ENCODE measurements at regions not wholly inside any gene's neighbourhood (a gene's known extent, or its start where the extent isn't known, plus 50 kb on each side); places are given as distances from the start of the nearest gene placed in this dataset.

- Histone ChIP-seq H3K9me3 (replicated peaks; ENCODE audit: control insufficient read depth, insufficient read depth, low read length) (no peaks in the 10 kb centered on the region; the same call in 2 of the 3 replicates), H3K79me2 (ENCODE audit: control insufficient read depth, insufficient read depth, low read length) (no peaks in the 10 kb centered on the region), H4K20me1 (ENCODE audit: control insufficient read depth, insufficient read depth) (no peaks in the 10 kb centered on the region), H3K4me1 (ENCODE audit: control insufficient read depth, insufficient read depth, low read length) (no peaks in the 10 kb centered on the region), H3K27me3 (replicated peaks in 1 of 2; ENCODE audit: control insufficient read depth in 2 of 2, insufficient read depth in 2 of 2, low read length in 1 of 2) (no peaks in the 10 kb centered on the region), H3K4me2 (ENCODE audit: control insufficient read depth, insufficient read depth) (no peak overlapping the region), H3K36me3 (ENCODE audit: control insufficient read depth in 2 of 2, insufficient read depth in 2 of 2, low read length in 1 of 2) (no peaks in the 10 kb centered on the region), H3K27ac (ENCODE audit: control insufficient read depth, insufficient read depth) (no peak overlapping the region), H2AFZ (ENCODE audit: control insufficient read depth, low read depth, low read length) (no peak overlapping the region), H3K9ac (ENCODE audit: control insufficient read depth, insufficient read depth, low read length) (no peak overlapping the region), H3K4me3 (no peak overlapping the region)
- in situ Hi-C loops (cut with MboI) (no loop called here), intact Hi-C loops (cut with micrococcal nuclease; ENCODE audit: unreplicated experiment) (no loop called here)
- RAD21 ChIA-PET (ENCODE audit: unreplicated experiment) = no interaction called here
- SMC1A ChIA-PET (ENCODE audit: uncharacterized antibody, unreplicated experiment) = interaction anchor here (2.0 kb wide), 1 partner anchor 38 kb away, joined by 4 read pairs; no protein-coding TSS in a partner anchor
- FAIRE-seq = no peak
- no peak for DNase-seq (ENCODE audit: low read depth, low spot score)
- BruUV-seq (replicated peaks) = no TSS peak
- WGBS (ENCODE audit: insufficient coverage, insufficient replicate concordance, low lambda C conversion rate, missing lambda C conversion rate) = 20% methylated on average over 8 of the region's 8 CpGs
- POLR2A ChIA-PET = interaction anchor here (1.2 kb wide), 1 partner anchor 11 kb away, joined by 3 read pairs; no protein-coding TSS in a partner anchor
- TF ChIP-seq IKZF2 (IDR thresholded peaks at IDR 0.05) = no peak
- no peak for ATAC-seq
- CTCF ChIA-PET = interaction anchor here (1.2 to 1.6 kb wide), 2 partner anchors 53 to 54 kb away, joined by 3 read pairs; no protein-coding TSS in a partner anchor
Observed at GRCh38 chr19:28403690-28404089, 809.3 kb downstream of the UQCRFS1 start.

DNA sequence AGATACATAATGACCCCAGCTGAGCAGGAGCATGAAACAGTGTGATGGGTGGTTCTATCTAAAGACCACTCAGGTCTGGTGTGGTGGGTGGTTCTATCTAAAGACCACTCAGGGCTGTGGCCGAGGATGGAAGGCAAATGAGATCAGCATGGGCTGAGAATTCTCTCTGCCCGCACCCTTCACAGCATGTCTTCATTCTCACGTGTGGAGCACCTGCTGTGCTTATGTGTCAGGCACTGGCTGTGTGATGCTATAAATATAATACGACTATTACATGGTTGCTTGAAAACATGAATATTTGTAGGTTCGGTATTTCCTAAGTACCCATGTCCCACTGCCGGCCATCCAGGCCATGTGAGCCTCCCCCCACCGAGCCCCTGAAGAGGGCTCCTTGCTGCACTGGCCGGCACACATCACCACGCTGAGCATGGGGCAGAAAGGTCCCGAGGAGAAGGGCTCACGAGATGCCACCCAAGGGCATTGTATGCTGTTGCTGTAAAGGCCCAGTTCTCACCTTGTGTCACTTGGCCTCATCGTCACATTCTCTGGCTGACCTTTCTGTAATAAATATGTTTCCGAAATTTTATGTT is 810.2 kb downstream of the UQCRFS1 start:
- no peak overlapping the region for H3K9ac ChIP-seq (ENCODE audit: control insufficient read depth, insufficient read depth, low read length)
- ChIA-PET RAD21 (ENCODE audit: unreplicated experiment) (interaction anchor here (0.7 to 1.5 kb wide), 4 partner anchors 17 to 230 kb away, joined by 3 to 4 read pairs (median 3); no protein-coding TSS in a partner anchor), CTCF (interaction anchor here (1.2 to 1.6 kb wide), 2 partner anchors 54 to 55 kb away, joined by 3 read pairs; no protein-coding TSS in a partner anchor), POLR2A (interaction anchor here (1.2 kb wide), 1 partner anchor 10 kb away, joined by 3 read pairs; no protein-coding TSS in a partner anchor), SMC1A (ENCODE audit: uncharacterized antibody, unreplicated experiment) (interaction anchor here (2.0 kb wide), 1 partner anchor 39 kb away, joined by 4 read pairs; no protein-coding TSS in a partner anchor)
- no peak overlapping the region for H2AFZ ChIP-seq (ENCODE audit: control insufficient read depth, low read depth, low read length)
- FAIRE-seq = no peak
- in situ Hi-C loops (cut with MboI) = no loop called here
- H3K4me1 ChIP-seq (ENCODE audit: control insufficient read depth, insufficient read depth, low read length) = no peaks in the 10 kb centered on the region
- no peaks in the 10 kb centered on the region for H3K79me2 ChIP-seq (ENCODE audit: control insufficient read depth, insufficient read depth, low read length)
- no peaks in the 10 kb centered on the region for H3K36me3 ChIP-seq (ENCODE audit: control insufficient read depth in 2 of 2, insufficient read depth in 2 of 2, low read length in 1 of 2)
- no peaks in the 10 kb centered on the region for H3K27me3 ChIP-seq (replicated peaks in 1 of 2; ENCODE audit: control insufficient read depth in 2 of 2, insufficient read depth in 2 of 2, low read length in 1 of 2)
- no peak for DNase-seq (ENCODE audit: low read depth, low spot score)
- H3K4me2 ChIP-seq (ENCODE audit: control insufficient read depth, insufficient read depth) = no peak overlapping the region
- H4K20me1 ChIP-seq (ENCODE audit: control insufficient read depth, insufficient read depth) = no peaks in the 10 kb centered on the region
- intact Hi-C loops (cut with micrococcal nuclease; ENCODE audit: unreplicated experiment) = no loop called here
- TF ChIP-seq E2F4 (IDR thresholded peaks at IDR 0.05; ENCODE audit: low read depth, low read length) (no peak), ZNF217 (IDR thresholded peaks at IDR 0.05) (no peak), PAX8 (IDR thresholded peaks at IDR 0.05) (no peak), SMAD1 (IDR thresholded peaks at IDR 0.05; ENCODE audit: low read depth, partially characterized antibody) (no peak), REST (IDR thresholded peaks at IDR 0.05; ENCODE audit: low read depth, low read length) (no peak), JUND (IDR thresholded peaks at IDR 0.05; ENCODE audit: low read depth, low read length) (no peak)
- TF ChIP-seq, protein P1, sequence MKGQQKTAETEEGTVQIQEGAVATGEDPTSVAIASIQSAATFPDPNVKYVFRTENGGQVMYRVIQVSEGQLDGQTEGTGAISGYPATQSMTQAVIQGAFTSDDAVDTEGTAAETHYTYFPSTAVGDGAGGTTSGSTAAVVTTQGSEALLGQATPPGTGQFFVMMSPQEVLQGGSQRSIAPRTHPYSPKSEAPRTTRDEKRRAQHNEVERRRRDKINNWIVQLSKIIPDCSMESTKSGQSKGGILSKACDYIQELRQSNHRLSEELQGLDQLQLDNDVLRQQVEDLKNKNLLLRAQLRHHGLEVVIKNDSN (IDR thresholded peaks at IDR 0.05; ENCODE audit: borderline replicate concordance, extremely low read length, insufficient read depth, low read depth, low read length) = no peak
- H3K27ac ChIP-seq (ENCODE audit: control insufficient read depth, insufficient read depth) = no peak overlapping the region
- no peaks in the 10 kb centered on the region; the same call in 2 of the 3 replicates for H3K9me3 ChIP-seq (replicated peaks; ENCODE audit: control insufficient read depth, insufficient read depth, low read length)
- BruUV-seq (replicated peaks) = no TSS peak
- WGBS (ENCODE audit: insufficient coverage, insufficient replicate concordance, low lambda C conversion rate, missing lambda C conversion rate) = 24% methylated on average over 13 of the region's 13 CpGs
- H3K4me3 ChIP-seq = no peak overlapping the region
- ATAC-seq = no peak
